GM23338 (cell line): ENCODE measurements at regions not wholly inside any gene's neighbourhood (a gene's known extent, or its start where the extent isn't known, plus 50 kb on each side); places are given as distances from the start of the nearest gene placed in this dataset.

Experiments
- ATAC-seq: fragments of 200-7000 bp; cut with Tn5 transposase; 3 replicates; pipeline ENCODE4 v1.9.1; 2020
- DNase-seq: peaks from one replicate; pipeline ENCODE4 v3.0.0-alpha.2; 2015; ENCODE audit warnings: low spot score
- H2AFZ ChIP-seq: fragments of 200-600 bp; sonication (generic); 2 replicates; pipeline ENCODE4 v1.8.0; 2016; ENCODE audit warnings: antibody characterized with exemption, mild to moderate bottlenecking, moderate library complexity
- H3F3A ChIP-seq: fragments of 200-600 bp; sonication (generic); replicated peaks from 2 replicates; pipeline ENCODE4 v1.8.0; 2017; ENCODE audit warnings: antibody characterized with exemption, mixed run types, low read depth
- H3K27ac ChIP-seq: fragments of 200-600 bp; sonication (generic); 2 replicates; pipeline ENCODE4 v1.6.1; 2016; ENCODE audit warnings: low read depth
- H3K27me3 ChIP-seq: fragments of 200-600 bp; sonication (generic); 2 replicates; pipeline ENCODE4 v1.8.0; 2016; ENCODE audit warnings: mild to moderate bottlenecking, mixed run types, moderate library complexity; ENCODE audit not compliant: insufficient read depth
- H3K36me3 ChIP-seq: fragments of 200-600 bp; sonication (generic); 2 replicates; pipeline ENCODE4 v1.8.0; 2016; ENCODE audit warnings: mild to moderate bottlenecking; ENCODE audit not compliant: insufficient read depth
- H3K4me1 ChIP-seq: fragments of 200-600 bp; sonication (generic); 2 replicates; pipeline ENCODE4 v1.8.0; 2016; ENCODE audit warnings: mild to moderate bottlenecking, moderate library complexity; ENCODE audit not compliant: insufficient read depth
- H3K4me2 ChIP-seq: fragments of 200-600 bp; sonication (generic); 2 replicates; pipeline ENCODE4 v1.7.1; 2017; ENCODE audit warnings: mixed run types
- H3K4me3 ChIP-seq: fragments of 200-600 bp; sonication (generic); 2 replicates; pipeline ENCODE4 v1.6.1; 2016; ENCODE audit warnings: mixed run types
- H3K79me2 ChIP-seq: fragments of 200-600 bp; sonication (generic); replicated peaks from 2 replicates; pipeline ENCODE4 v1.8.0; 2017; ENCODE audit warnings: mild to moderate bottlenecking; ENCODE audit not compliant: insufficient read depth
- H3K9me2 ChIP-seq: fragments of 200-600 bp; sonication (generic); 2 replicates; pipeline ENCODE4 v1.8.0; 2017; ENCODE audit not compliant: insufficient read depth
- H4K20me1 ChIP-seq: fragments of 200-600 bp; sonication (generic); replicated peaks from 2 replicates; pipeline ENCODE4 v1.8.0; 2017; ENCODE audit warnings: mild to moderate bottlenecking; ENCODE audit not compliant: insufficient read depth
- H3K27ac Mint-ChIP-seq: 2 replicates; pipeline ENCODE4 v1.8.0; 2020; ENCODE audit warnings: inconsistent platforms, mild to moderate bottlenecking, moderate library complexity, mixed read lengths
- H3K27me3 Mint-ChIP-seq: 3 replicates; pipeline ENCODE4 v1.8.0; 2022; ENCODE audit warnings: low read depth, mild to moderate bottlenecking, moderate library complexity, mixed read lengths, inconsistent platforms; ENCODE audit not compliant: insufficient read depth, poor library complexity
- H3K36me3 Mint-ChIP-seq: 3 replicates; pipeline ENCODE4 v1.8.0; 2021; ENCODE audit warnings: low read depth, mild to moderate bottlenecking, inconsistent platforms, moderate library complexity, mixed read lengths
- H3K4me1 Mint-ChIP-seq: 3 replicates; pipeline ENCODE4 v1.8.0; 2020; ENCODE audit warnings: mild to moderate bottlenecking, inconsistent platforms, mixed read lengths
- H3K4me3 Mint-ChIP-seq: 3 replicates; pipeline ENCODE4 v1.8.0; 2021; ENCODE audit warnings: moderate library complexity, mild to moderate bottlenecking, inconsistent platforms, mixed read lengths
- H3K9me3 Mint-ChIP-seq: 3 replicates; pipeline ENCODE4 v1.8.0; 2020; ENCODE audit warnings: moderate library complexity, mild to moderate bottlenecking, inconsistent platforms, mixed read lengths
- EZH2 ChIP-seq: fragments of 200-600 bp; sonication (generic); IDR thresholded peaks from one replicate; pipeline ENCODE4 v1.8.0; 2017; ENCODE audit warnings: antibody characterized with exemption, mild to moderate bottlenecking, low read depth; ENCODE audit not compliant: unreplicated experiment
- JUNB ChIP-seq: IDR thresholded peaks from one replicate; pipeline ENCODE4 v1.6.1; 2016; ENCODE audit warnings: antibody characterized with exemption; ENCODE audit not compliant: unreplicated experiment
- POLR2AphosphoS5 ChIP-seq: IDR thresholded peaks from 2 replicates; pipeline ENCODE4 v1.6.1; 2016; ENCODE audit warnings: antibody characterized with exemption, low read depth
- TF ChIP-seq, protein P1 (sequence below): fragments of 250-450 bp; sonication (Bioruptor Pico); IDR thresholded peaks from 2 replicates; pipeline ENCODE4 v1.5.0; 2020; ENCODE audit warnings: mild to moderate bottlenecking, moderate library complexity
- TF ChIP-seq, protein P2 (sequence below): IDR thresholded peaks from one replicate; pipeline ENCODE4 v1.6.1; 2018; ENCODE audit warnings: antibody characterized with exemption; ENCODE audit not compliant: unreplicated experiment
- TF ChIP-seq, protein P3 (sequence below), 2 experiments: fragments of 200-600 bp in 1 of 2; sonication (generic) in 1 of 2; conservative IDR thresholded peaks; 2 replicates each; pipeline versions ENCODE4 v1.5.1 to v1.6.1; 2016 to 2017; ENCODE audit warnings: antibody characterized with exemption in 2 of 2, low read depth in 2 of 2, mild to moderate bottlenecking in 2 of 2, moderate library complexity in 1 of 2
- TF ChIP-seq, protein P4 (sequence below): IDR thresholded peaks from 2 replicates; pipeline ENCODE4 v1.6.1; 2016; ENCODE audit warnings: antibody characterized with exemption

DNA sequence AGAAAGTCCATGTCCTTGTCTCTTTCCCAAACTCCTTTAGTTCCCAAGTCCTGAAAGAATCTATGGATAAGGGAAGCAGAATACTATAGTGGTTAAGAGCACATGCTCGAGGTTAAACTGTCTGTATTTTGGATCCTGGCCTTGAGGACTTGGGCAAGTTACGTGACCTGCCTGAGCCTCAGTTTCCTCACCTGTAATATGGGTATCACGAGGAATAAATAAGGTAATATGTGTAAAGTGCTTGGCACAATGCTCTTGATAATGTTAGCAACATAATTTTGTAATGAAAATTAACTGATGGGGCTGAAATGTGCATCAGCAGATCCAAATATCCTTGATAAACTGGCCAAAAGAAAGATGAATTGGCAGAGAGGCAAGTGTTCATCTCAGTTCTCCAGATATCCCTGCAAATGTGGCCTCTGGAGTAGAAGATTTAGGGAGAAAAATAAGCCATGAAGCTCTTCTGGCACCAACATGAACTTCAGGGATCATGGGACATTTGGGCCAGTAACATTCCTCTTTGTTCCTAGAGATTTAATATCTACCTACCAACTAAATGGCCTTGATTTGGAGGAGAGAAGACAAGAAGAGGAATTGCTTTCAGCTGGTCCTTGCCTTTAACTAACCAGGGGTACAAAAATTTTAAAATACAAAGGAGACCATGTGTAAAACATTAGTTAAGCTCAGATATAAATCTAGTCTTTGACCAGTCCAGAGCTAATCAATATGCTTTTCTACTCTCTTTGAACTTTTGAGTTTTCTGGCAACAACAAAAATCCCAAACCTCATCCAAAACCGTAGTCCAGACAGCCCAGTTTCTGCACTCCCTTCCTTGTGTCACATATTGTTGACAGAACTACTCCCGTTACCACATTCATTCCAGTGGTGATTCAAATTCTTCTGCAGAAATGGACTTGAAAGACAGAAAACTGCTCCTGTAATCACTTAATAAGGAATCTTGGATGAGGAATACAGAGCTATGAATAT, 52.7 kb upstream of the EML4 start:
- H3K36me3 Mint-ChIP-seq: no peaks in the 10 kb centered on the region
- H3K27ac Mint-ChIP-seq: no peak overlapping the region
- no peak overlapping the region for H3K4me2 ChIP-seq
- no peak for DNase-seq
- no peak for ATAC-seq
- H3K4me3 ChIP-seq: no peak overlapping the region
- no peak overlapping the region for H3K4me3 Mint-ChIP-seq
- H3K79me2 ChIP-seq: no peaks in the 10 kb centered on the region
- H3K9me2 ChIP-seq: no peaks in the 10 kb centered on the region
- H3K27me3 Mint-ChIP-seq: peaks cover under 1% of the 10 kb centered on the region
- no peaks in the 10 kb centered on the region for H3K27me3 ChIP-seq
- TF ChIP-seq, protein P1, sequence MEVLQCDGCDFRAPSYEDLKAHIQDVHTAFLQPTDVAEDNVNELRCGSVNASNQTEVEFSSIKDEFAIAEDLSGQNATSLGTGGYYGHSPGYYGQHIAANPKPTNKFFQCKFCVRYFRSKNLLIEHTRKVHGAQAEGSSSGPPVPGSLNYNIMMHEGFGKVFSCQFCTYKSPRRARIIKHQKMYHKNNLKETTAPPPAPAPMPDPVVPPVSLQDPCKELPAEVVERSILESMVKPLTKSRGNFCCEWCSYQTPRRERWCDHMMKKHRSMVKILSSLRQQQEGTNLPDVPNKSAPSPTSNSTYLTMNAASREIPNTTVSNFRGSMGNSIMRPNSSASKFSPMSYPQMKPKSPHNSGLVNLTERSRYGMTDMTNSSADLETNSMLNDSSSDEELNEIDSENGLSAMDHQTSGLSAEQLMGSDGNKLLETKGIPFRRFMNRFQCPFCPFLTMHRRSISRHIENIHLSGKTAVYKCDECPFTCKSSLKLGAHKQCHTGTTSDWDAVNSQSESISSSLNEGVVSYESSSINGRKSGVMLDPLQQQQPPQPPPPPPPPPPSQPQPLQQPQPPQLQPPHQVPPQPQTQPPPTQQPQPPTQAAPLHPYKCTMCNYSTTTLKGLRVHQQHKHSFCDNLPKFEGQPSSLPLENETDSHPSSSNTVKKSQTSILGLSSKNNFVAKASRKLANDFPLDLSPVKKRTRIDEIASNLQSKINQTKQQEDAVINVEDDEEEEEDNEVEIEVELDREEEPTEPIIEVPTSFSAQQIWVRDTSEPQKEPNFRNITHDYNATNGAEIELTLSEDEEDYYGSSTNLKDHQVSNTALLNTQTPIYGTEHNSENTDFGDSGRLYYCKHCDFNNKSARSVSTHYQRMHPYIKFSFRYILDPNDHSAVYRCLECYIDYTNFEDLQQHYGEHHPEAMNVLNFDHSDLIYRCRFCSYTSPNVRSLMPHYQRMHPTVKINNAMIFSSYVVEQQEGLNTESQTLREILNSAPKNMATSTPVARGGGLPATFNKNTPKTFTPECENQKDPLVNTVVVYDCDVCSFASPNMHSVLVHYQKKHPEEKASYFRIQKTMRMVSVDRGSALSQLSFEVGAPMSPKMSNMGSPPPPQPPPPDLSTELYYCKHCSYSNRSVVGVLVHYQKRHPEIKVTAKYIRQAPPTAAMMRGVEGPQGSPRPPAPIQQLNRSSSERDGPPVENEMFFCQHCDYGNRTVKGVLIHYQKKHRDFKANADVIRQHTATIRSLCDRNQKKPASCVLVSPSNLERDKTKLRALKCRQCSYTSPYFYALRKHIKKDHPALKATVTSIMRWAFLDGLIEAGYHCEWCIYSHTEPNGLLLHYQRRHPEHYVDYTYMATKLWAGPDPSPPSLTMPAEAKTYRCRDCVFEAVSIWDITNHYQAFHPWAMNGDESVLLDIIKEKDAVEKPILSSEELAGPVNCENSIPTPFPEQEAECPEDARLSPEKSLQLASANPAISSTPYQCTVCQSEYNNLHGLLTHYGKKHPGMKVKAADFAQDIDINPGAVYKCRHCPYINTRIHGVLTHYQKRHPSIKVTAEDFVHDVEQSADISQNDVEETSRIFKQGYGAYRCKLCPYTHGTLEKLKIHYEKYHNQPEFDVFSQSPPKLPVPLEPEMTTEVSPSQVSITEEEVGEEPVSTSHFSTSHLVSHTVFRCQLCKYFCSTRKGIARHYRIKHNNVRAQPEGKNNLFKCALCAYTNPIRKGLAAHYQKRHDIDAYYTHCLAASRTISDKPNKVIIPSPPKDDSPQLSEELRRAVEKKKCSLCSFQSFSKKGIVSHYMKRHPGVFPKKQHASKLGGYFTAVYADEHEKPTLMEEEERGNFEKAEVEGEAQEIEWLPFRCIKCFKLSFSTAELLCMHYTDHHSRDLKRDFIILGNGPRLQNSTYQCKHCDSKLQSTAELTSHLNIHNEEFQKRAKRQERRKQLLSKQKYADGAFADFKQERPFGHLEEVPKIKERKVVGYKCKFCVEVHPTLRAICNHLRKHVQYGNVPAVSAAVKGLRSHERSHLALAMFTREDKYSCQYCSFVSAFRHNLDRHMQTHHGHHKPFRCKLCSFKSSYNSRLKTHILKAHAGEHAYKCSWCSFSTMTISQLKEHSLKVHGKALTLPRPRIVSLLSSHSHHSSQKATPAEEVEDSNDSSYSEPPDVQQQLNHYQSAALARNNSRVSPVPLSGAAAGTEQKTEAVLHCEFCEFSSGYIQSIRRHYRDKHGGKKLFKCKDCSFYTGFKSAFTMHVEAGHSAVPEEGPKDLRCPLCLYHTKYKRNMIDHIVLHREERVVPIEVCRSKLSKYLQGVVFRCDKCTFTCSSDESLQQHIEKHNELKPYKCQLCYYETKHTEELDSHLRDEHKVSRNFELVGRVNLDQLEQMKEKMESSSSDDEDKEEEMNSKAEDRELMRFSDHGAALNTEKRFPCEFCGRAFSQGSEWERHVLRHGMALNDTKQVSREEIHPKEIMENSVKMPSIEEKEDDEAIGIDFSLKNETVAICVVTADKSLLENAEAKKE: no peak
- no peak for TF ChIP-seq EZH2
- TF ChIP-seq POLR2AphosphoS5: no peak
- no peaks in the 10 kb centered on the region for H4K20me1 ChIP-seq
- peaks cover 4% of the 10 kb centered on the region; the same call in 1 of the 3 replicates for H3K9me3 Mint-ChIP-seq
- H3K4me1 Mint-ChIP-seq: peaks cover 21% of the 10 kb centered on the region
- peaks cover 14% of the 10 kb centered on the region for H3K4me1 ChIP-seq
- H2AFZ ChIP-seq: 0 out of 2 replicates have a peak overlapping the region, but pooled peaks have one; percentile 23
- no peak overlapping the region for H3K27ac ChIP-seq
- no peaks in the 10 kb centered on the region for H3F3A ChIP-seq
- no peaks in the 10 kb centered on the region for H3K36me3 ChIP-seq

DNA sequence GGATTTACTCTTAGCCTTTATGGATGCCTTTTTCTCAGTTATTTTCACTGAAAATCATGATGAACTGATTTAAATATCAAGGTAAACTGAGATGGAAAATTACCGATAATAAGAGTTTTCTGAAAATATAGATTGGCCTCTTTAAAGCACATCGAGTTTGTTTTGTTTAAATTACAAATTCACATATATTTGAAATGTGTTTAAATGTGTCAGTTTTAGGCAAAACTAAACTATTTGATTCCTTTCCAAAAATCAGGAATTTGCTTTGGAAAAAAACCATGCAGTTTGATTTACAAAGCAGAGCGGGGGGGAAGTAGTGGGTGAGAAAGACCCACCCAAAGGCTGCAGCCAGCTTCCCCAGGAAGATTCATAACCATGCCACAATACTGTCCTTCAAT, 52.0 kb upstream of the EML4 start:
- H2AFZ ChIP-seq: no peak overlapping the region
- no peaks in the 10 kb centered on the region for H3K36me3 Mint-ChIP-seq
- H3K27ac ChIP-seq: no peak overlapping the region
- no peak overlapping the region for H3K4me2 ChIP-seq
- no peaks in the 10 kb centered on the region for H3K27me3 ChIP-seq
- H3K79me2 ChIP-seq: no peaks in the 10 kb centered on the region
- H3F3A ChIP-seq: no peaks in the 10 kb centered on the region
- no peaks in the 10 kb centered on the region for H3K9me2 ChIP-seq
- no peak overlapping the region for H3K27ac Mint-ChIP-seq
- ATAC-seq (no peak), DNase-seq (no peak)
- TF ChIP-seq, protein P2, sequence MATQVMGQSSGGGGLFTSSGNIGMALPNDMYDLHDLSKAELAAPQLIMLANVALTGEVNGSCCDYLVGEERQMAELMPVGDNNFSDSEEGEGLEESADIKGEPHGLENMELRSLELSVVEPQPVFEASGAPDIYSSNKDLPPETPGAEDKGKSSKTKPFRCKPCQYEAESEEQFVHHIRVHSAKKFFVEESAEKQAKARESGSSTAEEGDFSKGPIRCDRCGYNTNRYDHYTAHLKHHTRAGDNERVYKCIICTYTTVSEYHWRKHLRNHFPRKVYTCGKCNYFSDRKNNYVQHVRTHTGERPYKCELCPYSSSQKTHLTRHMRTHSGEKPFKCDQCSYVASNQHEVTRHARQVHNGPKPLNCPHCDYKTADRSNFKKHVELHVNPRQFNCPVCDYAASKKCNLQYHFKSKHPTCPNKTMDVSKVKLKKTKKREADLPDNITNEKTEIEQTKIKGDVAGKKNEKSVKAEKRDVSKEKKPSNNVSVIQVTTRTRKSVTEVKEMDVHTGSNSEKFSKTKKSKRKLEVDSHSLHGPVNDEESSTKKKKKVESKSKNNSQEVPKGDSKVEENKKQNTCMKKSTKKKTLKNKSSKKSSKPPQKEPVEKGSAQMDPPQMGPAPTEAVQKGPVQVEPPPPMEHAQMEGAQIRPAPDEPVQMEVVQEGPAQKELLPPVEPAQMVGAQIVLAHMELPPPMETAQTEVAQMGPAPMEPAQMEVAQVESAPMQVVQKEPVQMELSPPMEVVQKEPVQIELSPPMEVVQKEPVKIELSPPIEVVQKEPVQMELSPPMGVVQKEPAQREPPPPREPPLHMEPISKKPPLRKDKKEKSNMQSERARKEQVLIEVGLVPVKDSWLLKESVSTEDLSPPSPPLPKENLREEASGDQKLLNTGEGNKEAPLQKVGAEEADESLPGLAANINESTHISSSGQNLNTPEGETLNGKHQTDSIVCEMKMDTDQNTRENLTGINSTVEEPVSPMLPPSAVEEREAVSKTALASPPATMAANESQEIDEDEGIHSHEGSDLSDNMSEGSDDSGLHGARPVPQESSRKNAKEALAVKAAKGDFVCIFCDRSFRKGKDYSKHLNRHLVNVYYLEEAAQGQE: no peak
- TF ChIP-seq JUNB: no peak
- TF ChIP-seq, protein P3, sequence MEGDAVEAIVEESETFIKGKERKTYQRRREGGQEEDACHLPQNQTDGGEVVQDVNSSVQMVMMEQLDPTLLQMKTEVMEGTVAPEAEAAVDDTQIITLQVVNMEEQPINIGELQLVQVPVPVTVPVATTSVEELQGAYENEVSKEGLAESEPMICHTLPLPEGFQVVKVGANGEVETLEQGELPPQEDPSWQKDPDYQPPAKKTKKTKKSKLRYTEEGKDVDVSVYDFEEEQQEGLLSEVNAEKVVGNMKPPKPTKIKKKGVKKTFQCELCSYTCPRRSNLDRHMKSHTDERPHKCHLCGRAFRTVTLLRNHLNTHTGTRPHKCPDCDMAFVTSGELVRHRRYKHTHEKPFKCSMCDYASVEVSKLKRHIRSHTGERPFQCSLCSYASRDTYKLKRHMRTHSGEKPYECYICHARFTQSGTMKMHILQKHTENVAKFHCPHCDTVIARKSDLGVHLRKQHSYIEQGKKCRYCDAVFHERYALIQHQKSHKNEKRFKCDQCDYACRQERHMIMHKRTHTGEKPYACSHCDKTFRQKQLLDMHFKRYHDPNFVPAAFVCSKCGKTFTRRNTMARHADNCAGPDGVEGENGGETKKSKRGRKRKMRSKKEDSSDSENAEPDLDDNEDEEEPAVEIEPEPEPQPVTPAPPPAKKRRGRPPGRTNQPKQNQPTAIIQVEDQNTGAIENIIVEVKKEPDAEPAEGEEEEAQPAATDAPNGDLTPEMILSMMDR (conservative IDR thresholded peaks at IDR 0.05; ENCODE audit: low read depth in 2 of 2): no peak
- TF ChIP-seq, protein P4, sequence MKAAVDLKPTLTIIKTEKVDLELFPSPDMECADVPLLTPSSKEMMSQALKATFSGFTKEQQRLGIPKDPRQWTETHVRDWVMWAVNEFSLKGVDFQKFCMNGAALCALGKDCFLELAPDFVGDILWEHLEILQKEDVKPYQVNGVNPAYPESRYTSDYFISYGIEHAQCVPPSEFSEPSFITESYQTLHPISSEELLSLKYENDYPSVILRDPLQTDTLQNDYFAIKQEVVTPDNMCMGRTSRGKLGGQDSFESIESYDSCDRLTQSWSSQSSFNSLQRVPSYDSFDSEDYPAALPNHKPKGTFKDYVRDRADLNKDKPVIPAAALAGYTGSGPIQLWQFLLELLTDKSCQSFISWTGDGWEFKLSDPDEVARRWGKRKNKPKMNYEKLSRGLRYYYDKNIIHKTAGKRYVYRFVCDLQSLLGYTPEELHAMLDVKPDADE: no peak
- no peaks in the 10 kb centered on the region for H4K20me1 ChIP-seq
- H3K4me3 ChIP-seq: no peak overlapping the region
- H3K4me3 Mint-ChIP-seq: no peak overlapping the region
- no peaks in the 10 kb centered on the region for H3K36me3 ChIP-seq
- peaks cover 2% of the 10 kb centered on the region for H3K27me3 Mint-ChIP-seq
- peaks cover 4% of the 10 kb centered on the region; the same call in 1 of the 3 replicates for H3K9me3 Mint-ChIP-seq
- peaks cover 21% of the 10 kb centered on the region for H3K4me1 Mint-ChIP-seq
- H3K4me1 ChIP-seq: peaks cover 14% of the 10 kb centered on the region
